CD14-positive monocyte (primary cell): ENCODE measurements at regions not wholly inside any gene's neighbourhood (a gene's known extent, or its start where the extent isn't known, plus 50 kb on each side); places are given as distances from the start of the nearest gene placed in this dataset.

Source experiments
- DNase-seq, 3 donors: peaks; one replicate each; pipeline ENCODE4 v3.0.0-alpha.2; 2011 to 2022
- H2AFZ ChIP-seq: 2 replicates; pipeline ENCODE4 v1.6.0; 2012; ENCODE audit warnings: mild to moderate bottlenecking, low read depth, low read length, inconsistent platforms; ENCODE audit not compliant: insufficient read depth, poor library complexity, severe bottlenecking
- H3K27ac ChIP-seq, 2 donors: 1 replicate in 1 of 2; 2 replicates in 1 of 2; pipeline ENCODE4 v1.5.1; 2012 to 2013; ENCODE audit warnings: low read length in 2 of 2, control low read depth in 1 of 2, inconsistent platforms in 1 of 2, low read depth in 1 of 2, mild to moderate bottlenecking in 1 of 2
- H3K27me3 ChIP-seq, 2 donors: one replicate each; pipeline versions ENCODE4 v1.6.0 to v1.6.1; 2011 to 2013; ENCODE audit warnings: low read length in 2 of 2; ENCODE audit not compliant: control insufficient read depth in 2 of 2, insufficient read depth in 2 of 2
- H3K36me3 ChIP-seq, 2 donors: replicated peaks in 1 of 2; 1 replicate in 1 of 2; 2 replicates in 1 of 2; pipeline versions ENCODE4 v1.5.1 to v1.6.1; 2012 to 2013; ENCODE audit warnings: low read length in 2 of 2, control low read depth in 1 of 2, inconsistent platforms in 1 of 2, mild to moderate bottlenecking in 1 of 2; ENCODE audit not compliant: insufficient read depth in 2 of 2, control insufficient read depth in 1 of 2
- H3K4me1 ChIP-seq, 2 donors: 1 replicate in 1 of 2; 2 replicates in 1 of 2; pipeline versions ENCODE4 v1.5.1 to v1.6.1; 2012 to 2013; ENCODE audit warnings: low read length in 2 of 2, control low read depth in 1 of 2, inconsistent platforms in 1 of 2, mild to moderate bottlenecking in 1 of 2, moderate library complexity in 1 of 2; ENCODE audit not compliant: insufficient read depth in 2 of 2, control insufficient read depth in 1 of 2
- H3K4me2 ChIP-seq: replicated peaks from 2 replicates; pipeline ENCODE3; 2012; ENCODE audit warnings: low read length, moderate library complexity, mild to moderate bottlenecking; ENCODE audit not compliant: poor library complexity, severe bottlenecking; ENCODE audit errors: extremely low read depth
- H3K4me3 ChIP-seq, 3 experiments: fragments of 200-600 bp in 1 of 3; sonication (generic) in 1 of 3; replicated peaks in 1 of 3; 1 replicate in 2 of 3; 2 replicates in 1 of 3; pipeline ENCODE4 v1.5.1; 2011 to 2013; ENCODE audit warnings: low read length in 3 of 3, mild to moderate bottlenecking in 3 of 3, control low read depth in 2 of 3, low read depth in 2 of 3, inconsistent platforms in 1 of 3, moderate library complexity in 1 of 3
- H3K79me2 ChIP-seq: 2 replicates; pipeline ENCODE4 v1.6.0; 2012; ENCODE audit warnings: mild to moderate bottlenecking, control low read depth, inconsistent platforms, low read length, moderate library complexity; ENCODE audit not compliant: insufficient read depth
- H3K9ac ChIP-seq: 2 replicates; pipeline ENCODE4 v1.6.0; 2017; ENCODE audit warnings: low read length, mild to moderate bottlenecking; ENCODE audit not compliant: insufficient read depth, poor library complexity, severe bottlenecking
- H3K9me3 ChIP-seq, 2 donors: replicated peaks in 1 of 2; 1 replicate in 1 of 2; 2 replicates in 1 of 2; pipeline versions ENCODE4 v1.5.1 to v1.6.1; 2012 to 2013; ENCODE audit warnings: low read length in 2 of 2, control low read depth in 1 of 2; ENCODE audit not compliant: control insufficient read depth in 1 of 2, insufficient read depth in 1 of 2
- H4K20me1 ChIP-seq: 2 replicates; pipeline ENCODE4 v1.6.0; 2012; ENCODE audit warnings: mild to moderate bottlenecking, low read length, control low read depth, moderate library complexity; ENCODE audit not compliant: insufficient read depth
- H3K27ac Mint-ChIP-seq, 7 donors: one replicate each; pipeline ENCODE4 v1.8.0; 2020; ENCODE audit warnings: mild to moderate bottlenecking in 7 of 7, mixed read lengths in 7 of 7, moderate library complexity in 6 of 7, inconsistent platforms in 2 of 7
- H3K27me3 Mint-ChIP-seq, 3 donors: one replicate each; pipeline ENCODE4 v1.8.0; 2021 to 2022; ENCODE audit warnings: low read depth in 3 of 3, mild to moderate bottlenecking in 3 of 3, mixed read lengths in 3 of 3, moderate library complexity in 3 of 3, inconsistent platforms in 1 of 3
- H3K36me3 Mint-ChIP-seq, 2 donors: one replicate each; pipeline ENCODE4 v1.8.0; 2020; ENCODE audit warnings: mixed read lengths in 2 of 2, inconsistent platforms in 1 of 2, mild to moderate bottlenecking in 1 of 2
- H3K4me1 Mint-ChIP-seq: one replicate; pipeline ENCODE4 v1.8.0; 2020; ENCODE audit warnings: mild to moderate bottlenecking, mixed read lengths
- H3K4me3 Mint-ChIP-seq, 2 donors: one replicate each; pipeline ENCODE4 v1.8.0; 2020; ENCODE audit warnings: mild to moderate bottlenecking in 2 of 2, mixed read lengths in 2 of 2, moderate library complexity in 1 of 2
- H3K9me3 Mint-ChIP-seq, 7 donors: one replicate each; pipeline ENCODE4 v1.8.0; 2020 to 2022; ENCODE audit warnings: mixed read lengths in 7 of 7, mild to moderate bottlenecking in 6 of 7, moderate library complexity in 6 of 7, inconsistent platforms in 2 of 7
- CTCF ChIP-seq: fragments of 200-600 bp; IDR thresholded peaks from one replicate; pipeline ENCODE4 v1.8.0; 2022; ENCODE audit warnings: antibody characterized with exemption, mild to moderate bottlenecking
- WGBS: methylation state at CpG from one replicate; pipeline ENCODE4 v1.1.5; 2013; ENCODE audit warnings: missing lambda C conversion rate; ENCODE audit not compliant: insufficient coverage; 5-methylcytosine and 5-hydroxymethylcytosine counted together
- intact Hi-C, 2 donors: fragments of 100-400 bp; cut with micrococcal nuclease; formaldehyde crosslinking; loops; one replicate each; pipeline versions ENCODE4 v1.15.0 to v1.15.1; 2023

GRCh38 chr3:182393151-182393550 is 400.2 kb upstream of the ATP11B start:
- Histone ChIP-seq H3K4me3 (no peak overlapping the region), H4K20me1 (no peaks in the 10 kb centered on the region), H3K79me2 (no peaks in the 10 kb centered on the region), H3K27me3 (no peaks in the 10 kb centered on the region), H2AFZ (no peak overlapping the region), H3K36me3 (no peaks in the 10 kb centered on the region), H3K9ac (no peak overlapping the region), H3K9me3 (no peaks in the 10 kb centered on the region), H3K4me2 (no peak overlapping the region), H3K4me1 (no peaks in the 10 kb centered on the region), H3K27ac (no peak overlapping the region)
- WGBS: 67% methylated on average over 1 of the region's 1 CpG
- DNase-seq: no peak
- Mint-ChIP-seq H3K9me3 (peaks cover 0 to 2% (median 0%) of the 10 kb centered on the region in 7 donors), H3K4me1 (no peaks in the 10 kb centered on the region), H3K27me3 (peaks cover 0 to 2% (median 0%) of the 10 kb centered on the region in 3 donors), H3K27ac (no peak overlapping the region), H3K36me3 (no peaks in the 10 kb centered on the region), H3K4me3 (no peak overlapping the region)
- intact Hi-C loops: no loop called here
- TF ChIP-seq CTCF: no peak

- Histone ChIP-seq H4K20me1 (no peaks in the 10 kb centered on the region), H3K9me3 (no peaks in the 10 kb centered on the region), H3K79me2 (no peaks in the 10 kb centered on the region), H3K9ac (no peak overlapping the region), H2AFZ (no peak overlapping the region), H3K4me2 (no peak overlapping the region), H3K4me3 (no peak overlapping the region), H3K4me1 (no peaks in the 10 kb centered on the region), H3K27ac (no peak overlapping the region), H3K27me3 (no peaks in the 10 kb centered on the region), H3K36me3 (no peaks in the 10 kb centered on the region)
- intact Hi-C loops: no loop called here
- DNase-seq: no peak
- Mint-ChIP-seq H3K4me3 (no peak overlapping the region), H3K27me3 (peaks cover 0 to 2% (median 0%) of the 10 kb centered on the region in 3 donors), H3K27ac (no peak overlapping the region), H3K36me3 (no peaks in the 10 kb centered on the region), H3K4me1 (no peaks in the 10 kb centered on the region), H3K9me3 (peaks cover 0 to 2% (median 0%) of the 10 kb centered on the region in 7 donors)
- 100% methylated on average over 1 of the region's 5 CpGs for WGBS
- no peak for TF ChIP-seq CTCF
These were observed 399.4 kb upstream of the ATP11B start for GRCh38 chr3:182393830-182394367.
